ENCODE measurements at regions not wholly inside any gene's neighbourhood (a gene's known extent, or its start where the extent isn't known, plus 50 kb on each side); places are given as distances from the start of the nearest gene placed in this dataset.

DNA sequence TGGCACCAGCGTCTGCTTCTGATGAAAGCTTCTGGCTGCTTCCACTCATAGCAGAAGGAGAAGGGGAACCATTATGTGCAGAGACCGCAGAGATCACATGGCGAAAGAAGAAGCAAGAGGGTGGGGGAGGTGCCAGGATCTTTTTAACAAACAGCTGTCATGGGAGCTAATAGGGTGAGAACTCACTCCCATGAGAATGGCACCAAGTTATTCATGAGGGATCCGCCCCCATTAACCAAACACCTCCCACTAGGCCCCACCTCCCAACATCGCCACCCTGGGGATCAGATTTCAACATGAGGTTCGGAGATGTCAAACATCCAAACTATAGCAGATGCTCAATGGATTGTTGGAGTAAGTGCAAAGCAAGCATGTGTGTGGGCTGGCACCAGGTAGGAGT lies 125.8 kb upstream of the SLIT3 start:
- no peak for DNase-seq (ENCODE audit: low spot score)
- no peak overlapping the region for H3K27ac ChIP-seq (ENCODE audit: low read depth, low read length, poor library complexity, severe bottlenecking)
- BruUV-seq (replicated peaks): no TSS peak
- intact Hi-C loops (cut with micrococcal nuclease; ENCODE audit: unreplicated experiment): no loop called here
- H3K36me3 ChIP-seq (ENCODE audit: insufficient read depth, low read length, poor library complexity, severe bottlenecking): no peaks in the 10 kb centered on the region
- peaks cover 9% of the 10 kb centered on the region for H3K27me3 ChIP-seq (replicated peaks; ENCODE audit: insufficient read depth, low read depth, low read length, poor library complexity)
- H3K9me3 ChIP-seq (ENCODE audit: low read depth, low read length, poor library complexity, severe bottlenecking): no peaks in the 10 kb centered on the region
- H3K4me3 ChIP-seq (ENCODE audit: low read depth, low read length, poor library complexity, severe bottlenecking): no peak overlapping the region
- ChIA-PET CTCF (no interaction called here), POLR2A (ENCODE audit: low non-redundant PET) (no interaction called here)
- TF ChIP-seq, protein P1, sequence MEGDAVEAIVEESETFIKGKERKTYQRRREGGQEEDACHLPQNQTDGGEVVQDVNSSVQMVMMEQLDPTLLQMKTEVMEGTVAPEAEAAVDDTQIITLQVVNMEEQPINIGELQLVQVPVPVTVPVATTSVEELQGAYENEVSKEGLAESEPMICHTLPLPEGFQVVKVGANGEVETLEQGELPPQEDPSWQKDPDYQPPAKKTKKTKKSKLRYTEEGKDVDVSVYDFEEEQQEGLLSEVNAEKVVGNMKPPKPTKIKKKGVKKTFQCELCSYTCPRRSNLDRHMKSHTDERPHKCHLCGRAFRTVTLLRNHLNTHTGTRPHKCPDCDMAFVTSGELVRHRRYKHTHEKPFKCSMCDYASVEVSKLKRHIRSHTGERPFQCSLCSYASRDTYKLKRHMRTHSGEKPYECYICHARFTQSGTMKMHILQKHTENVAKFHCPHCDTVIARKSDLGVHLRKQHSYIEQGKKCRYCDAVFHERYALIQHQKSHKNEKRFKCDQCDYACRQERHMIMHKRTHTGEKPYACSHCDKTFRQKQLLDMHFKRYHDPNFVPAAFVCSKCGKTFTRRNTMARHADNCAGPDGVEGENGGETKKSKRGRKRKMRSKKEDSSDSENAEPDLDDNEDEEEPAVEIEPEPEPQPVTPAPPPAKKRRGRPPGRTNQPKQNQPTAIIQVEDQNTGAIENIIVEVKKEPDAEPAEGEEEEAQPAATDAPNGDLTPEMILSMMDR (conservative IDR thresholded peaks at IDR 0.05; ENCODE audit: low read depth, low read length): no peak
- TF ChIP-seq EZH2 (IDR thresholded peaks at IDR 0.05; ENCODE audit: borderline replicate concordance, low read depth, low read length, poor library complexity, severe bottlenecking): no peak
- H3K4me1 ChIP-seq (ENCODE audit: insufficient read depth, low read length, poor library complexity, severe bottlenecking): no peaks in the 10 kb centered on the region

DNA sequence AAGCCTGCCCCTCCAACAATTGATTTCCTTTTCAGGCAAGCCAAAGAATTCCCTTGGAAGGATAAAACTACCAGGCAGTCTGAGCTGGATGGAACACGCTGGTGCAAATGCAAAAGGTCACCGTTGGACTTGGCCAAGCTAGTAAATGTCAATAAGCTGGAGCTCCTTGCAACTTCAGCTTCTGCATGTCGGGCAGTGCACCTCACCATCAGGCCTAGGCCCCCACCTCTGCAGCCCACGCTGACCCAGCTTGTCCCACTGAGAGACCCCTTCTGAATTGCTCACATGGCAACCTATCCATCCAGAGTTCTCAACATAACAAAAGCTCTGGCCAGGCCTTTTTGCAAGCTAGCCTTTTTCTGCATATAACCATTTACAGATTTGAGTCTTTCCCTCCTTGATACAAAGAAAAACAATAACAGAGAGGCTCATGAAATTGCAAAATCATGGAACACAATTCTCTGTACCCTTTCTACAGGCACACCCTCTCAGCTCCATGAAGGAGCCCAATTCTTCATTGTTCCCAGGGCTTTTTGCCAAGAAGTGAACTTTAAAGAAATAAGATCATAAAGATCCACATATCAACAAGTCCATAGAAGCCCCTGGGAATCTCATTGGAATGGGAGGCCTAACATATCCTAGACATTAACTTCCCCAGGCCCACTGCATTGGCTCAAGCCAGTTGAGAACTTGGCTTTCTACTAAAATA lies 123.9 kb upstream of the SLIT3 start:
- POLR2A ChIA-PET (ENCODE audit: low non-redundant PET): no interaction called here
- no peaks in the 10 kb centered on the region for H3K9me3 ChIP-seq (ENCODE audit: low read depth, low read length, poor library complexity, severe bottlenecking)
- CTCF ChIA-PET: no interaction called here
- intact Hi-C loops (cut with micrococcal nuclease; ENCODE audit: unreplicated experiment): no loop called here
- H3K4me3 ChIP-seq (ENCODE audit: low read depth, low read length, poor library complexity, severe bottlenecking): no peak overlapping the region
- H3K27me3 ChIP-seq (replicated peaks; ENCODE audit: insufficient read depth, low read depth, low read length, poor library complexity): peaks cover 12% of the 10 kb centered on the region
- H3K27ac ChIP-seq (ENCODE audit: low read depth, low read length, poor library complexity, severe bottlenecking): no peak overlapping the region
- no TSS peak for BruUV-seq (replicated peaks)
- H3K4me1 ChIP-seq (ENCODE audit: insufficient read depth, low read length, poor library complexity, severe bottlenecking): no peaks in the 10 kb centered on the region
- no peak for DNase-seq (ENCODE audit: low spot score)
- no peak for TF ChIP-seq EZH2 (IDR thresholded peaks at IDR 0.05; ENCODE audit: borderline replicate concordance, low read depth, low read length, poor library complexity, severe bottlenecking)
- TF ChIP-seq, protein P1 (conservative IDR thresholded peaks at IDR 0.05; ENCODE audit: low read depth, low read length): no peak
- H3K36me3 ChIP-seq (ENCODE audit: insufficient read depth, low read length, poor library complexity, severe bottlenecking): no peaks in the 10 kb centered on the region

DNA sequence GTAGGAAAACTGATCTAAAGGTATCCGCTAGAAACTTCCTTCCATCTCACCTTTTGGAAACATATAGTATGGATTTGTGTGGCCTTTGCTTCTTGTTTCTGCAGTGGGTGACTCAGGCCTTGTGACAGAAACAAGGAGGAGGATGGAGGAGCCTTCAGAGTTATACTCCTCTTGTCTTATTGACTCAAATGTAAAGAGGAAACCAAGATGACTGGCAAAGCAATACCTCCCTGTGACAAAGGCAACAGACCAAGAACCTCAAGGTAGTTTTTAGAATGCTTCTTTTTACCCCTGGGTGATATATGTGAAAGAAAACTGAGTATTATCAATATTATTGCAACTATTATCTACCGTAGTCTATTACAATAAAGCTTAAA lies 123.3 kb upstream of the SLIT3 start:
- POLR2A ChIA-PET (ENCODE audit: low non-redundant PET): no interaction called here
- no peak overlapping the region for H3K4me3 ChIP-seq (ENCODE audit: low read depth, low read length, poor library complexity, severe bottlenecking)
- H3K9me3 ChIP-seq (ENCODE audit: low read depth, low read length, poor library complexity, severe bottlenecking): no peaks in the 10 kb centered on the region
- H3K27me3 ChIP-seq (replicated peaks; ENCODE audit: insufficient read depth, low read depth, low read length, poor library complexity): peaks cover 12% of the 10 kb centered on the region
- CTCF ChIA-PET: no interaction called here
- TF ChIP-seq EZH2 (IDR thresholded peaks at IDR 0.05; ENCODE audit: borderline replicate concordance, low read depth, low read length, poor library complexity, severe bottlenecking): no peak
- TF ChIP-seq, protein P1 (conservative IDR thresholded peaks at IDR 0.05; ENCODE audit: low read depth, low read length): no peak
- no peaks in the 10 kb centered on the region for H3K36me3 ChIP-seq (ENCODE audit: insufficient read depth, low read length, poor library complexity, severe bottlenecking)
- intact Hi-C loops (cut with micrococcal nuclease; ENCODE audit: unreplicated experiment): no loop called here
- no peak for DNase-seq (ENCODE audit: low spot score)
- no peak overlapping the region for H3K27ac ChIP-seq (ENCODE audit: low read depth, low read length, poor library complexity, severe bottlenecking)
- no TSS peak for BruUV-seq (replicated peaks)
- no peaks in the 10 kb centered on the region for H3K4me1 ChIP-seq (ENCODE audit: insufficient read depth, low read length, poor library complexity, severe bottlenecking)

Data from A673 (cell line).